ENCODE measurements at regions not wholly inside any gene's neighbourhood (a gene's known extent, or its start where the extent isn't known, plus 50 kb on each side); places are given as distances from the start of the nearest gene placed in this dataset.

DNA sequence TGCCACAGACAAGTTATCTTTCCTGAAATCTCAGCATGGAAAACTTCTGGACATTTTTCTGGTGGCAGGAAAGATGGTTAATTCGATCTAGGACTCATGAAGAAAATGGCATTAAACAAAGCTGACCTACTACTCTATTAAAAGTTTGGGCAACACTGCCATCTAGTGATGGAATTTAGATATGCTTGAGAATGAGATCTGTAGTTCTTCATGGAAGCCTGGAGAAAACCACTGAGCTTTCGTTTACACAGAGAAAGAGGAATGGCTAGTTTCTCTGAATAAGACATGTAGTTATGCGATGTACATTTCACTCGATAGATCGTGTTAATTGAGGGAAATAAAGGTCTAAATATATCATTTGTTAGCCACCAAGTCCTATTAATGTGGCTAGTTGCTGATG is 51.7 kb upstream of the CHRDL1 start:
- no peak for DNase-seq

DNA sequence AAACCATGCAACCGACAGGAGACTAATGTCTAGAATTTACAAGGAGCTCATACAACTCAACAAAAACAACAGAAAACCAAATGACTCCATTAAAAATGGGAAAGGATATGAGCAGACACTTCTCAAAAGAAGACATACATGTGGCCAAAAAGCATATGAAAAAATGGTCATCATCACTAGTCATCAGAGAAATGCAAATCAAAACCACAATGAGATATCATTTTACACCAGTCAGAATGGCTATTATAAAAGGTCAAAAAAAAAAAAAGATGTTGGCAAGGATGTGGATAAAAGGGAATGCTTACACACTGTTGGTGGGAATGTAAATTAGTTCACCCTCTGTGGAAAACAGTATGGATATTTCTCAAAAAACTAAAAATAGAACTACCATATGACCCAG is 50.5 kb upstream of the CHRDL1 start:
- DNase-seq: no peak
